GM19463 (cell line): ENCODE measurements at regions not wholly inside any gene's neighbourhood (a gene's known extent, or its start where the extent isn't known, plus 50 kb on each side); places are given as distances from the start of the nearest gene placed in this dataset.

Source experiments
- ATAC-seq: cut with Tn5 transposase; IDR thresholded peaks from one replicate; pipeline ENCODE4 v1.9.1; 2021; ENCODE audit warnings: mild to moderate bottlenecking, moderate library complexity; ENCODE audit not compliant: unreplicated experiment

DNA sequence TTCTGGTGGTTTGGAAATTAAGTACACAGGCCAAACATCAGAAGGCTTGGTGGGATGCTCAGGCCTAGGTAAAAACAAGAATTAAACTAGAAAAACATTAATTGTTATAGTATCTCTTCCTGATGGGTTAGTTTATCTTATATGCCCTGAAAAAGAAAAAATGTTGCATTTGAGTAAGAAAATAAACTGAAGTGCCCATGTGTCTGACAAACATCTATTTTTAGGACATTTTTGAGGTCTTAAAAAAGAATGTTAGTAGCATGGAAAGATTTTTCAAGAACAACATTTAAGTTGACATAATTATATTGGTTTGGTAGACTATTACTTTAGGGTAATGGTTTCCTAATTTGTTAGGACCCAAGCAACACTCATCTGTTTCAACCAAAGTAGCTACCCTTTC lies 140.1 kb upstream of the RND3 start:
- no peak for ATAC-seq

GRCh38 chr2:150626934-150627411 lies 139.5 kb upstream of the RND3 start:
- ATAC-seq, result no peak

DNA sequence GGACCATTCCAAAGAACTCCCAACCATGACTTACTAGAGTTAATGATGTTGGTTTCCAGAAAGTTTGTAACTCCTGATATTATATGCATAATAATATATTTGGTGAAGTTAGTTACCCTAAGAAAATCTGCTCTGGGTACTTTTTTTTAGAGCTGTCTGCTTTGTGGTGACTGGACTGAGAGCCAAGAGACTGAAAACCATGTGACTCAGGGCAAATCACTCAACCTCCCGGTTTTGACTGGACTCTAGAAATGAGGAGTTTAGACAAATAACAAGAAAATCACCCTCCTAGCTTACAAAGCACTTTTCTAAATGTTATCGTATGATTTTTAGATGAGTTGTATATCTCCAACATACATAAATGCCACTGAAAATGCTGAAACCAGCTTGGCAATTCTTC lies 138.3 kb upstream of the RND3 start:
- no peak for ATAC-seq

GRCh38 chr2:150625303-150625702 lies 137.8 kb upstream of the RND3 start:
- no peak for ATAC-seq

GRCh38 chr2:150624001-150624401 lies 136.5 kb upstream of the RND3 start:
- ATAC-seq, result peak; percentile 77

- ATAC-seq, result no peak
Measured at GRCh38 chr2:150621526-150622213, 134.2 kb upstream of the RND3 start.

DNA sequence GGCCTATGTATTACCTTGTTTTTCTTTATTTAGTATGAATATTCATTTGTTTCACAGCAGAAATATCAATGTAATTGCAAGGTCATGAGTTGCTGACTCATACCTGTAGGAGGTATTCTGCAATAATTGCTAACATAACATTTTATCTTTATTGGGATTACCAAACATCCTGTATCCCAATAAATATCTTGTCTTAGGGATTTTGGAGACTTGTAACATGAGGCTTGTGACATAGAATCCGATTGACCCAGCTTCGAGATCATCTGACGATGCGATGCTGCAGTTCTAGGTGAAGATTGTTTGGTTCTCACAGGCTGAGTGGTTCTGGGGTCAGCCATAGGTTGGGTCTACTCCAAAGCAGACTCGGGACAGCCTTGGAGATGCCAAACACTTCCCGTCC lies 133.4 kb upstream of the RND3 start:
- ATAC-seq, result no peak

- no peak for ATAC-seq
Measured at GRCh38 chr2:150620416-150620815, 132.9 kb upstream of the RND3 start.

DNA sequence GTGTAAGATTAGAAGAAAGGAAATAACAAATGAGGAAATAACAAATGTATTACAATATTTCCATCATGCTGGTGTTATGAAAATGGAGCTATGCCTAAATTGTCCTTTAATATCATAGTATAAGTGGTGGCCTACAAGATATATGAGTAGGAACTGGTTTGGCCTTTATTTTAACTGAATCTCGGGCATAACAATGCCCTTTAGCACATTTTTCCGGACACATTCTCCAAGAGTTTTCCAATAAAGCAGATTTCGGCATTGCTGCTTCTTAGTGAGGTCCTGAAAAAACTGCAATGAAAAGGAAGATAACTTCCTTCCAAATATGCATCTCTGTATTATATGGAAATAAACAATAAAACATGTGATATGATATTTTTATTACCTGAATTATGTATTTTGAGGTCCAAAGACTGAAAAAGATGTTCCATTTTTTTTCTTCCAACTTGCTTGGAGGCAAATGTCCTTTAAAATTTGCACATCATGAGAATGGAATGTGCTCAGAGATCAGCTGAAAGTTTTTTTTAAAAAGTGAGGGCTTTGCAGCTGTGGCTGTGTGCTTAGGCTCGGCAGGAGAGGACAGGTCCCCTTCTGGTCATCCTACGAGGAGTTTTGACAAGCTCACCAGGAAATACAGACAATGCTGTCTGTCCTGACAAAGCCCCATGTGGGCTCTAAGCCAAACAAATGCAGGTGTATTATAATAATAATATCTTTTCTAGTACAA lies 132.3 kb upstream of the RND3 start:
- ATAC-seq, result no peak

GRCh38 chr2:150618245-150618895 lies 130.9 kb upstream of the RND3 start:
- no peak for ATAC-seq

GRCh38 chr2:150617351-150617978 lies 130.0 kb upstream of the RND3 start:
- no peak for ATAC-seq

DNA sequence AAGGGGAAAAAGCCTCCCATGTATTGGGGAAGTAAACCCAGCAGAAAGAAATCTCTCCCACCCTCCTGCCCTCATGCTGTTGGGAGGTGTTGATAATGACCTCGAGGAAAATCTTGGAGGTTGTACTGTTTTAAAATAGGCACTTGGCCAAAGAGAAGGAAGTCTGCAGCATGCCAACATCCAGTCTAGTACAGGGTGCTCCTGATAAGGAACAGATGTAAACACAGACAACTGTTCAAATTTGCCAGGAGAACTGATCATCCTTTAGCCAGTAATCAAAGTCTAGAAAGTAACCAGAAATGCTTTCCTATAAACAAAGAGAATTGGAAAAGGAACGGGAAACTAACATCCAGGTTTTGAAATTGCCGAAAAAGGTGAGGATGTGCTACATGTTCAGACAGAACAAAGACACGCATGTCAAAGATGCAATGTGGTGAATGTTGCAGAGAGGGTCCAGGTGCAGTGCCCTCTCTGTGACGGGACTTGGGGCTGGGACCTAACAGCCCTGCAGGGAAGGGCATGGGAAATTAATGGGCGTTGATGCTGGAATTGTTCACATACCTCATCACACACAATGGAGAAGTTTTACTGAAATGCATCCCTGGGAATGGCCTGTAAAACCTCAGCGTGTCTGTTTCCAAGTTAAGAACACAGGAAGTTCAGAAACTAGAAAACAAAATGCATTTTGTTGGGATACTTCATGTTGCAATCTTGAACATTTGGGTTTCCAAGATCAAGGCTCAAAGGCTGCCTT lies 125.7 kb upstream of the RND3 start:
- ATAC-seq, result no peak

DNA sequence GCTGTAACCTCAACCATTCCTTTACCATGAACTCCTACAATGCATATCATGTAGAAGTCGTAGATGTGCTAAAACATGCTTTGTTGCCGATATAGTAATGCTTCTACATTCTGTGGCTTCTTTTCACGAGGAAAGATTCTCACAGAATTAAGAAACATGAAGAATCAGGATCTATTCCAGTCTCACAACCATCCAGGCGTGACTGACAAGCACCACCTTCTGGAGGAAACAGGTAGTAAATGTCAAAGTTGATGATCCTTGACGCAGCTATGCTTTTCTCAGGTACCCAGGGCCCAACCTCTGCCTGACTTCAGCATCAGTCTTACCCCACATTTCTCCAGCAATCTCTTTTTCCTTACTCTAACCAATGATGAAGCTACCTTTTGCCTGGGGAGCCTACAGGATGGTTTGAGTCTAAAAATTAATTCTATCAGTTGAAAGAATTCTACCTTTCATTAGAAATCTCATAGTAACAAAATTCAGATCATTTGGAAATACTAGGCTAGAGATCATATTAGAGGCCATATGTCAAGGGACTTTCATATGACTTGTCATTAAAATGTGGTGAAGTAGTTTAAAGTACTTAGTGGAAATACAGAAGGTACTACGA lies 123.3 kb upstream of the RND3 start:
- peak; percentile 51 for ATAC-seq

DNA sequence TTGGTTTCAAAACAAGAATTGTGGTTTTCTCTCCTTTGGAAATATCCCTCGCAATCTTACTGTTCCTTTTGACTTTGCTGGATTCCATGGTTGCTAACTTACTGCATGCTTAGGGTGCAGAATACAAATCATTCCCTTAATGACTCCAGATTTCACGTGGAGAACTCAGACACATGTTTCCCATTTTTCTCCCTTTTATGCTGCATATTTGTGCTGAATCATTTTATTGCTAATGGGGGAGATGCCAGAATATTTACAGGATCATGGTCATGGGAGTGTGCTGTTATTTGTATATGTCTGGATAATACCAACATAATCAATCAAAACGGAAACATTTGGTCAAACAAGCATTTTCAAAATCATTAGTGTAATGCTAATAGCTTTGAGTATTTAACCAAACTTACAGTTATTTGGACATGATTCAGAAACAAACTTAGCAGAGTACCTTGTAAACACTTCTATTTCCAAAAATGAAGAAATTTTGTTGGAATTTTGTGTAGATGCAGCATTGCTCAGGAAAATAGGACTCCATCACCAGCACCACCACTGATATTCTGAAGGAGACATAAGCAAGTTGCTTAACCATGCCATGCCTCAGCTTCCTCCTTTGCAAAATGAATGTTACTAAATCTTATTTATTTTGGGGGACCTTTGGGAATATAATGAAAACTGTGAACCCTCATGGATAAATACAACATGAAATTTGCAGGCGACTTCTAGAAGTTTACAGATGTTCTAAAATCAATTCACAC lies 122.5 kb upstream of the RND3 start:
- ATAC-seq, result no peak

DNA sequence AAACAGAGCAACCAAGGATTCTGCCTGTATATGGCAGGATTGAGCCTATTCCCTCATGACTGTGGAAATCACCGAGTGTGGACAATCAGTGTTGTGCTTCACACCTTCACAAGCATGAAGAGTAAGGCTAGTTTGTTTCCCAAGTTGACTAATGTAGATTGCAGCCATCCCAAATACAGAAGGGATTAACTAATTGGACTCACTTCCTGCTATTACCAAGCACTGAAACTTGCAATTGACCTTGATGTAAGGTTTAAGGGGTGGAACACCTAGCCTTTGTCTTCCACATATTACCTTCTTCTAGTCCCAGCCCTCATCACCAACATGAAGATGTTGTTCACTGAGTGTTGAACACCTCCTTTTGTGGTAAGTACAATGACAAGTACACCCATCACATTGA lies 120.9 kb upstream of the RND3 start:
- ATAC-seq, result no peak

- no peak for ATAC-seq
Measured at GRCh38 chr2:150607390-150607811, 119.9 kb upstream of the RND3 start.

DNA sequence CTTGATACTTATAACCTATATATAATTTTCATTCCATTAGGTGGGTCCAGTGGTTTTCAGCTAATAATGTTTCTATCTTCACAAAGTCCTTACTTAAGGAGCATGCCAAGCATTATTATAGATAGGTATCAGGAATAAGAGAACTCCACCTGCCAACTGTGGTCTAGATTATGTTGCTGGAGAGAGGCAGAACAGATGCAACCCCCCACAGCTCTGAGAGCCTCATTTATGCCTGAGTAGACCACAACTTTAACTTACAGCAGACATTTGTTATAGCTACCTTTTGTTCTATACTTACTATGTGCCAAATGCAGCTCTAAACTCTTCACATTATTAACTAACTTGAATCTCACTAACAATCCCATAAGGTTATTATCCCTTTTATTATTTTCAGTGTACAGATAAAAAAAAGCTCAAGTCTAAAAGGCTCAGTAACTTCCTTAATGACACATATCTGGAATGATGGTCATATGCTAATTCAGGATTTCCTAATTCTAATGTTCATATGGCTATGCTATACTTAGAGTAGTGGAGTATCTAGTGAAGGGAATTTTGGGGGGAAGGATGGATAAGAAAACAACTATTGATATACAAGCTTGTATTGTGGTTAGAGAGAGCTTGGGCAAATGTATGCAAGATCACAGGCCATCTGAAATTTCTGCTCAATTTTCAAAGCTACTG lies 119.1 kb upstream of the RND3 start:
- no peak for ATAC-seq

- ATAC-seq, result no peak
Measured at GRCh38 chr2:150605664-150606063, 118.2 kb upstream of the RND3 start.
